PC-3 (cell line): ENCODE measurements at regions not wholly inside any gene's neighbourhood (a gene's known extent, or its start where the extent isn't known, plus 50 kb on each side); places are given as distances from the start of the nearest gene placed in this dataset.

ENCODE experiments used
- ATAC-seq: fragments of 200-7000 bp; cut with Tn5 transposase; 2 replicates; pipeline ENCODE4 v1.9.1; 2020; ENCODE audit warnings: mild to moderate bottlenecking, moderate library complexity
- BruUV-seq: library from RNA; stranded (reverse); fragments of 400-500 nt; replicated peaks from 2 replicates; lab custom pipeline; 2021; lab: Mats Ljungman, UMichigan
- CTCF ChIA-PET: fragments of 300-600 bp; sonication (Branson Sonifier 250); formaldehyde crosslinking; loops from one replicate; lab custom pipeline; 2022; ENCODE audit warnings: antibody characterized with exemption; lab: Charles Lee
- POLR2A ChIA-PET: fragments of 300-600 bp; sonication (Branson Sonifier 250); formaldehyde crosslinking; loops from one replicate; lab custom pipeline; 2022; ENCODE audit warnings: antibody characterized with exemption; ENCODE audit not compliant: unreplicated experiment; lab: Charles Lee
- DNase-seq: peaks from one replicate; pipeline ENCODE4 v3.0.0-alpha.2; 2015
- H2AFZ ChIP-seq: fragments of 300-600 bp; sonication (generic); 2 replicates; pipeline ENCODE4 v1.6.0; 2016; ENCODE audit warnings: antibody characterized with exemption, low read length
- H3F3A ChIP-seq: fragments of 300-600 bp; sonication (generic); one replicate; pipeline ENCODE4 v1.6.0; 2017; ENCODE audit warnings: antibody characterized with exemption, low read length, control low read depth, mild to moderate bottlenecking; ENCODE audit not compliant: unreplicated experiment
- H3K27ac ChIP-seq: fragments of 300-600 bp; sonication (generic); 2 replicates; pipeline ENCODE4 v1.5.1; 2016; ENCODE audit warnings: mild to moderate bottlenecking, low read length
- H3K27me3 ChIP-seq: fragments of 300-600 bp; sonication (generic); 2 replicates; pipeline ENCODE4 v1.6.1; 2016; ENCODE audit warnings: low read length, mixed read lengths
- H3K36me3 ChIP-seq: fragments of 300-600 bp; sonication (generic); 2 replicates; pipeline ENCODE4 v1.6.1; 2016; ENCODE audit warnings: low read depth, mixed run types, low read length, mixed read lengths
- H3K4me1 ChIP-seq: fragments of 300-600 bp; sonication (generic); 2 replicates; pipeline ENCODE4 v1.5.1; 2016; ENCODE audit warnings: low read length; ENCODE audit not compliant: insufficient read depth
- H3K4me2 ChIP-seq: fragments of 300-600 bp; sonication (generic); 2 replicates; pipeline ENCODE4 v1.6.0; 2016; ENCODE audit warnings: low read length
- H3K4me3 ChIP-seq: fragments of 300-600 bp; sonication (generic); 2 replicates; pipeline ENCODE4 v1.5.1; 2016; ENCODE audit warnings: mild to moderate bottlenecking, low read length, mixed read lengths
- H3K79me2 ChIP-seq: fragments of 300-600 bp; sonication (generic); 2 replicates; pipeline ENCODE4 v1.6.1; 2017; ENCODE audit warnings: low read length, mixed read lengths
- H3K9ac ChIP-seq: fragments of 300-600 bp; sonication (generic); 2 replicates; pipeline ENCODE4 v1.6.0; 2016; ENCODE audit warnings: mild to moderate bottlenecking, low read length
- H3K9me2 ChIP-seq: fragments of 300-600 bp; sonication (generic); replicated peaks from 2 replicates; pipeline ENCODE4 v1.6.1; 2016; ENCODE audit warnings: mixed run types, low read length, mixed read lengths
- H3K9me3 ChIP-seq: fragments of 300-600 bp; sonication (generic); 2 replicates; pipeline ENCODE4 v1.6.1; 2016; ENCODE audit warnings: low read length, mixed read lengths
- H4K20me1 ChIP-seq: fragments of 300-600 bp; sonication (generic); 2 replicates; pipeline ENCODE4 v1.6.1; 2016; ENCODE audit warnings: low read length, mixed read lengths
- CTCF ChIP-seq: fragments of 300-600 bp; sonication (generic); conservative IDR thresholded peaks from 2 replicates; pipeline ENCODE4 v1.5.1; 2017; ENCODE audit warnings: antibody characterized with exemption, low read depth, mild to moderate bottlenecking, low read length
- EZH2 ChIP-seq: fragments of 300-600 bp; sonication (generic); IDR thresholded peaks from one replicate; pipeline ENCODE4 v1.6.1; 2017; ENCODE audit warnings: antibody characterized with exemption, mild to moderate bottlenecking, low read length; ENCODE audit not compliant: unreplicated experiment
- EZH2phosphoT487 ChIP-seq: fragments of 300-600 bp; sonication (generic); IDR thresholded peaks from 2 replicates; pipeline ENCODE4 v1.6.1; 2018; ENCODE audit warnings: mild to moderate bottlenecking, antibody characterized with exemption, low read length, borderline replicate concordance
- intact Hi-C: fragments of 100-400 bp; cut with micrococcal nuclease; formaldehyde crosslinking; loops from 2 replicates; pipeline ENCODE4 v1.9.0; 2023

- Histone ChIP-seq H3K9ac (no peak overlapping the region), H3K9me3 (no peaks in the 10 kb centered on the region), H3K4me2 (no peak overlapping the region), H2AFZ (no peak overlapping the region), H3K36me3 (no peaks in the 10 kb centered on the region), H3K4me3 (no peak overlapping the region), H4K20me1 (no peaks in the 10 kb centered on the region), H3F3A (no peaks in the 10 kb centered on the region), H3K27me3 (peaks cover 9% of the 10 kb centered on the region), H3K27ac (no peak overlapping the region), H3K9me2 (no peaks in the 10 kb centered on the region), H3K4me1 (no peaks in the 10 kb centered on the region), H3K79me2 (no peaks in the 10 kb centered on the region)
- ATAC-seq (no peak), DNase-seq (no peak)
- ChIA-PET CTCF (no interaction called here), POLR2A (no interaction called here)
- BruUV-seq = no TSS peak
- intact Hi-C loops = no loop called here
- TF ChIP-seq CTCF = no peak
- TF ChIP-seq EZH2phosphoT487 = no peak
- TF ChIP-seq EZH2 = no peak
Observed at GRCh38 chr6:163668061-163668426, 253.5 kb downstream of the QKI start.

- Histone ChIP-seq H3K9me2 (no peaks in the 10 kb centered on the region), H3K36me3 (no peaks in the 10 kb centered on the region), H3K27ac (no peak overlapping the region), H2AFZ (no peak overlapping the region), H3K27me3 (peaks cover 9% of the 10 kb centered on the region), H3K9ac (no peak overlapping the region), H3K4me1 (no peaks in the 10 kb centered on the region), H3K79me2 (no peaks in the 10 kb centered on the region), H4K20me1 (no peaks in the 10 kb centered on the region), H3K9me3 (no peaks in the 10 kb centered on the region), H3K4me2 (no peak overlapping the region), H3K4me3 (no peak overlapping the region), H3F3A (no peaks in the 10 kb centered on the region)
- DNase-seq (no peak), ATAC-seq (no peak)
- ChIA-PET CTCF (no interaction called here), POLR2A (no interaction called here)
- intact Hi-C loops = no loop called here
- BruUV-seq = no TSS peak
- no peak for TF ChIP-seq CTCF
- TF ChIP-seq EZH2 = no peak
- no peak for TF ChIP-seq EZH2phosphoT487
Observed at GRCh38 chr6:163667372-163668060, 253.0 kb downstream of the QKI start.

- Histone ChIP-seq H3K27me3 (peaks cover 9% of the 10 kb centered on the region), H3K27ac (no peak overlapping the region), H3K4me1 (no peaks in the 10 kb centered on the region), H3K9me3 (no peaks in the 10 kb centered on the region), H3K9me2 (no peaks in the 10 kb centered on the region), H3K36me3 (no peaks in the 10 kb centered on the region), H3F3A (no peaks in the 10 kb centered on the region), H3K4me2 (no peak overlapping the region), H3K9ac (no peak overlapping the region), H2AFZ (no peak overlapping the region), H4K20me1 (no peaks in the 10 kb centered on the region), H3K79me2 (no peaks in the 10 kb centered on the region), H3K4me3 (no peak overlapping the region)
- BruUV-seq = no TSS peak
- ATAC-seq = no peak
- intact Hi-C loops = no loop called here
- ChIA-PET POLR2A (no interaction called here), CTCF (no interaction called here)
- no peak for DNase-seq
- TF ChIP-seq CTCF (no peak), EZH2 (no peak), EZH2phosphoT487 (no peak)
Observed at GRCh38 chr6:163665464-163665863, 250.9 kb downstream of the QKI start.
